ENCODE measurements at regions not wholly inside any gene's neighbourhood (a gene's known extent, or its start where the extent isn't known, plus 50 kb on each side); places are given as distances from the start of the nearest gene placed in this dataset.

DNA sequence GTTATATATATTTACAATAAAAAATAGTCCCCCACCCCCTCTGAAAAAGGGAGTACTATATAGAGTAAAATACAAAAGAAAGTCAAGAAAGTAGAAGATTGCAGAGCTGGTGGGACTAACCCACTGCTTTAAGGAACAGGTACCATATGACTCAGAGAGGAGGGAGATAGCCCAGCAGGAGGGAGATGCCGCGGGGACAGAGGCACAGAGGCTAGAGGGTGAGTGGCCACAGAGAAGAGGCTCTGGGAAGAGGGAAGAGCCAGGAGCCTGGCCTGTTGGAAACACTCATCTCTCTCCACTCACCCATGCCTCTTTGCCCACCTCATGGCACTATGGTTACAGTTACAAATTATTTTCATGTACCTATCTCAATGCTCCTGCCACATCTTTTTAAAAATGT, 53.6 kb upstream of the LYVE1 start:
- no peak for DNase-seq (ENCODE audit: low spot score)
- ChIA-PET CTCF (no interaction called here), POLR2A (ENCODE audit: low non-redundant PET) (no interaction called here)
- no peak for TF ChIP-seq CTCF (conservative IDR thresholded peaks at IDR 0.05; ENCODE audit: low read depth)
- H3K27ac ChIP-seq, result no peak overlapping the region

DNA sequence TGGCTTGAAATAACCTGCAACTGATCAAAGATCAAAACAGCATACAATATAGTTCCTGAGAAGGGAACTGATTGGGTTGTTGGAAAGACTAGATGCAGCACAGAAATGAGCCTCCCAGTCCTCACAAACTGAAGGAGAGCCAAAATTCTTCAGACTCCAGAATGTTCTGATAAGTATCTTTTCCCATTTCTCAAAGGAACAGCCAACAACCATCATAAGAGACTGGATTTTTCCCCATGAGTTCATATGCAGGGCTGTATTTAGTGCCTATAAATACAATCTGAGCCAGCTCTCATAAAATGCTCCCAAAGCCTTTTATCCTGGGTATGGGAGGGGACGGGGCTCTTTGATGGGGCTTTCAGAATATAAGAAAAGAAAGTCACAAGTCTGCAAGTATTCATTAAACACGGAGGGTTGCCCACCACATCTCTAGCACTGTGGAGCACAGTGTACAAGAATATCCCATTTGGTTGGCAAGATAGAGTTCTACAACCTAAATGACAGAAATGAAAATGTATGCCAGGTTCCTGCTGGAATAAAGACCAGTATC, 50.7 kb upstream of the LYVE1 start:
- H3K27ac ChIP-seq, result no peak overlapping the region
- TF ChIP-seq CTCF (conservative IDR thresholded peaks at IDR 0.05; ENCODE audit: low read depth), result no peak
- DNase-seq (ENCODE audit: low spot score), result no peak
- ChIA-PET CTCF (no interaction called here), POLR2A (ENCODE audit: low non-redundant PET) (no interaction called here)

GRCh38 chr11:10618490-10618889, 50.0 kb upstream of the LYVE1 start:
- TF ChIP-seq CTCF (conservative IDR thresholded peaks at IDR 0.05; ENCODE audit: low read depth), result no peak

More at GRCh38 chr11:10618490-10618889, 50.0 kb upstream of the LYVE1 start:
- no peak for DNase-seq (ENCODE audit: low spot score)
- ChIA-PET POLR2A (ENCODE audit: low non-redundant PET) (no interaction called here), CTCF (no interaction called here)
- no peak overlapping the region for H3K27ac ChIP-seq

Measured in RWPE1 (cell line).